T-helper 1 cell (primary cell): ENCODE measurements at regions not wholly inside any gene's neighbourhood (a gene's known extent, or its start where the extent isn't known, plus 50 kb on each side); places are given as distances from the start of the nearest gene placed in this dataset.

Experiments used
- DNase-seq, 5 donors: peaks; one replicate each; pipeline ENCODE4 v3.0.0-alpha.2; 2012 to 2020

DNA sequence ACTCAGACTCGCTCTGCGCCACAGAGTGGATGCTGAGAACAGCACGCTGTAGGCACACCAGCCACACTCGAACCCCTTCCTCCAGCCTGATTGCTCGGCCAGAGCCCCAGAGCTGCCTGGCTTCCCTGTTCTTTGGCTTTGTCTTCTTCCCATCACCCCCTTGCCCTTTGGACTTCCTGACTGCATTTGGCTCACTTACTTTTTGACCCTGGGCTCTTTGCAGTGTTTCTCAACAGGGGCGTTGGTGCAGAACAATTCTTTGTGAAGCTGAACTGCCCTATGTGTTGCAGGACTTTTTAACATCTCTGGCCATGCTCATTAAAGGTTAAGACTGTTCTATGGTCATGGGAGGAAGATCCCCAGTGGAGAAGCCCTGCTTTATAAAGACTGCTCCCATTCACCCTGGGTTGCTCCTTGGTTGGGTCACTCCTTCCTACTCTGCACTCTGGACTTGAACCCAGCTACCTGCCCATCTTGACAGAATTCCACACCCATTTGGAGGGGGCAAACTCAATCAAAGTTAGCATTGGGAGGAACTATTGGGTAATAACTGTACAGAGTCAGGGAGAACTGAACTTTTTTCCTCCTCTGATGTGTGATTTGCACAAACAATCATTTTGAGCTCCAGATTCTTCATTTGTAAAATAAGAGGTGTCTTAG, 127.7 kb upstream of the PLEKHG7 start:
- DNase-seq, result no peak

DNA sequence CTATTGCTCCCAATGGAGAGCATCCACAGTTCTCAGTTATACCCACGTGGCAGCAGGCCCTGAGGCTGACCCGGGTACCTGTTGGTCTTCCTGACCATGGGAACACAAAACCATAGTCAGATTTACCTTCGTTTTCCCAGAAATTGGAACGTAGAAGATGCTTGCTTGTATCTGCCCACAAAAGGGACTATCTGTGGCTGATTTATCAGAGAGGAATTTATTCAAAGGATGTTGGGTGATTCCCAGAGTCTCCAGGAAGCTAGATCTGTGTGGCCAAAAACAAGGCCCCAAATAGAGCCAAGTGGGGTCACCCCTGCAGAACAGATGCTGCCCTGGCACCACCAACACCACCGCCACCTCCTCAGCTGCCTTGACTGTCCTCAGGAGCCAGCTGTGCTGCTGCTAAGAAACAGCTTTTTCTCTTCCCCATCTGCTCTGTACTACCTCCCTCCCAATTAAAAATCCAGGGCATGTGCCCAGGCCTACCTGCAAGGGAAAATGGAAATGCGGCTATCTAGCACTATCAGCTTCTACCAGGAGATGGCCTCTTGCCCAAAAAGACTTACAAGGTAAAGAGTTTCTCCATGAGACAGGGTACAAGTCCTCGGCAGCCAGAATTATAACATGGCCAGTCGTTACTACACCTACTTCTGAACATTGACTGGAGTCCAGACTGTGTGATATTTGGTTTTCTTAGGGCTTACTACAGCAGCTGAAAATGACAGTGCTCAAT, 128.6 kb upstream of the PLEKHG7 start:
- DNase-seq, result no peak

DNA sequence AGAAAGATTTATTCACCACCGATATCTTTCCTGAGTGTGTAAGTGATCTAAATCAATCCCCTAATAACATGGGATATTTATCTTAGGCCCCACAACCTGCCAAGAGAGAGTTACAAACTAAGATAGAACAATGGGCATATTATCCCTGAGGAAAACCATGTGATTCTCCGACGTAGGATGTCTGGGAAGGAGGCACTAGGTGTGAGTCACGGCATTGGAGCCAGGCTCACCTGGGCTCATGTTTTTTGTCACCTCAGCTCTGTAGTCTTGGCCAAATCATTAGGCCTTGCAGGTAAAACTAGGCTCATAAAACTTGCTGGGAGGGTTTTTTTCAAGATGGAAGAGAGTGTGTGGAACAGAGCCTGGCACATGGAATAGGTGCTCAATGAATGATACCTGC, 129.7 kb upstream of the PLEKHG7 start:
- DNase-seq, result no peak

DNA sequence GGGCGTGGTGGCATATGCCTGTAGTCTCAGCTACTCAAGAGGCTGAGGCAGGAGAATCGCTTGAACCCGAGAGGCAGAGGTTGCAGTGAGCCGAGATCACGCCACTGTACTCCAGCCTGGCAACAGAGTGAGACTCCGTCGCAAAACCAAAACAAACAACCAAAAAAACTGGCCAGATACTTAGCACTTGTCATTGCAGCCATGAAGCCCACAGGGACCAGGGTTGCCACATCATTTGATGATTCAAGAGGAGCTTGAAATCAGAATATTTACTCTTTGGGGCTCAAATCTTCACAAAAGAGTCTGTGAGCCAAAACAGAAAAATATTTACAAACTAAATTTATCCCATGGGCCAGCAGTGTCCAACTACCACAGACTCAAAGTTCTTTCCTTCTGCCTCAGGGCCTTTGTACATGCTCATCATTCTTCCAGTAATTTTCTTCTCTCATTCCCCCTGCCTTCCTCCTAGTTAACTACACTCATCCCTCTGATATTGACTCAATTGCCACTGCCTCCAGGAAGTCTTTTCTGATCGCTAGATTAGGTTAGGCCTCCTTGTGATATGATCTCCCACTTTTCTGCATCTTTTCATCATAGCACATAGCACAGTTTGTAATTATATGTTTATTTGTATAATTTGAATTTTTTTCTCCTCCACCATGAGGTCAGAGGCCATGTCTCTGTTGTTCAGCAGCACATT, 130.8 kb upstream of the PLEKHG7 start:
- no peak for DNase-seq

DNA sequence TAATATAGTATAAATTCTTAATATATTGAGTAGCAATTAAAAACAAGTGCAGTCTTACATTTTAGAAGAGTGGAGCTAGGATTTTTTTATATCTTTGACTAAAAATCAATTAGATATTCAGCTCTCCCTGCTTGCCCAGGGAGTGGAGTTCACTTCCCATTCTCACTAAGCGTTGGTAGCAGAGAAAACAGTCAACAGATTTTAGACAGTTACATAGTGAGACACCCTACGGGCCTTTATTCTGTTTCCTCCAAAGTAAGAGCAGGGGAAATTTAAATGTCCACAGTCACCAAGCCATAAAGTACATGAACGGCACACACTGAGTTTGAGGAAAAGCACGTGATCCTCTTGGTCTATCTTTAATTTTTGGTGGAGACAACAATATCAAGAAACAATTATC, 131.6 kb upstream of the PLEKHG7 start:
- DNase-seq, result no peak

DNA sequence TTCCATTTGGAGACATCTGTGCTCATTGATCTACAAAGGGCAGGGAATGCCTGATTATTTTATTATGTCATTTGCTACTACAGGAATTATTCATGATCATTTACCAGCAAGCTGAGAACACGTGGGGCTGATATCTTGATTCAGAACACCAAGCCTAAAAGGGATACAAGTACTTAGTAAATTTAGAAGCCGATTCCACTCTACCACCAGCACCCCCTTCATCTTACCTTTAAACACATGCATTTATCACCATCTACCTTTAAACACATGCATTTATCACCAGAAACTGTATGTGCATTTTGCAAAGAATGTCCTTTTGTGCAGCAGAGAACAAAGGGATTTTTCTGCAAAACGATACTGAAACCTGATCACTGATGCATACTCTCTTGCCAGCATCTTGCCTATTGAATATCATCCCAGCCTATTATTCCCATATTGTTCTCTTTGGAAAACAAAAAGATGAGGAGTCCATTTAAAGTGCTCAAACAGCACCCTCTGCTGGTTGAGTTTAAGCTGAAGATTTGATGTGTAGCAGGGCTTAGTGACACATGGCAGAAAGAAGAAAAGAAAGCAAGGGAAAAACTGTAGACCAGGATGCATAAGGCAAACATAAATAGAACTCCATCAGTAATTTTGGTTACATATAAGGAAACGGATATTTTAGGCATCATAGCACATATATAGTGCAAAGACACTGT, 132.6 kb upstream of the PLEKHG7 start:
- DNase-seq, result peak in 4 of 5 donors; percentile 15 to 68 (median 32)

DNA sequence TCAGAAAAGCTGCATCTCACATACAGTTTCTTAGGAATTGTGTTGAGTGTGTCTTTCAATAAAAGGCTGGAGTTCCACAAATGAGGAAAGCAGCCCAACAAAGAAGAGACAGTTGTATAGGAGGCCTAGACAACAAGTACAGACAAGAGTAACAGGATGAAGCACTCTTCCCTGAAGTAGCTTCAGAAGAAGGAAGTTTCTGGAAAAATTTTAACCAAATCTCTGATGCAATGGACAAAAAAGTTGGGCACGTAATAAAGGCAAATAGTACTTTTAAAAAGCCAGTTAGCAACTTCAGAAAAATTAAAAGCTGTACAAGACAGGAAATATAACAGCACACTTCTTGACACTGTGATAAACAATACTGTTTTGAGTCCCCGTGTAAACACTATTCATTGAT, 134.1 kb upstream of the PLEKHG7 start:
- no peak for DNase-seq

DNA sequence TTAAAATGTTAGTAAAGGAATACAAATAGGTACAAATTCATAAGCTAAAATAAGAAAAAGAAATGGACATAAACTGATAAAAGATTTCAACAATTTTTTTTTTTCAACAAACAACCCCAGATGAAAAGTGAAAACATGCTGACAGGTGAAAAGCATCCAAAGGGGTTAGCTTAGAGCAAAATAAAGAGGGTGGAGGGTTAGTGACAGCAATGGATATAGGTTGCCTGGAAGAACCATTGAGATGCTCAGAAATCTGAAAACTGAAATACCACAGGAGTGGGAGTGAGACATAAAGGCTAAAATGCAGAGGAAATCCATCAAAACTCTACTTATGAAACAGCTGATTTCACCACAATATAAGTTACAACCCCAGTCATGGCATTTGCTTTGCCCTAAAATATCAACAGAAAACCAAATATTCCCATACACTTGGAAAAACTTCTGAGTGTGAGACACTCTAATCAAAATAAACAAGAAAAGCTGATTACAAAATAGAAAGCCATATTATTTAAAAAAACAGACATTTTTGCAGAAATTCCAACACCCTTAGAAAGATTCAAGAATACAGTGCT, 136.3 kb upstream of the PLEKHG7 start:
- DNase-seq, result peak in 1 of 5 donors; percentile 23

DNA sequence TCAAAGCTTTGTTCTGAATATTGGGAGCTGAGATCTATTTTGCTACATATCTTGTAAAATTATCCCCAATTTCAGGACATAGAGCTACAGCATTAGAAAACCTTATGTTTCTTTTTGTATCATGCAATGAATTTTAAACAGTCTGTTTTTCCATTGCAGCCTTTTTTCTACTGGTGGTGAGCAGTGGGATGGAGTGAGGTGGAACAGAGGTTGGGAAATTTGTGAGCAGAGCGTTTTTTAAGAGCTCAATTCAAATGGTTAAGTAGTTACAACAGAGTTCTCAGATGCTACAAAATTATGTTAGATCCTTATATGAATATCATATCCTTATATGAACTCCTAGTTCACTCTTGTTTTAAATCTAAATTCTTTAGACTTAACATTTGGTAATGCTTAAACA, 139.0 kb upstream of the PLEKHG7 start:
- DNase-seq, result no peak

DNA sequence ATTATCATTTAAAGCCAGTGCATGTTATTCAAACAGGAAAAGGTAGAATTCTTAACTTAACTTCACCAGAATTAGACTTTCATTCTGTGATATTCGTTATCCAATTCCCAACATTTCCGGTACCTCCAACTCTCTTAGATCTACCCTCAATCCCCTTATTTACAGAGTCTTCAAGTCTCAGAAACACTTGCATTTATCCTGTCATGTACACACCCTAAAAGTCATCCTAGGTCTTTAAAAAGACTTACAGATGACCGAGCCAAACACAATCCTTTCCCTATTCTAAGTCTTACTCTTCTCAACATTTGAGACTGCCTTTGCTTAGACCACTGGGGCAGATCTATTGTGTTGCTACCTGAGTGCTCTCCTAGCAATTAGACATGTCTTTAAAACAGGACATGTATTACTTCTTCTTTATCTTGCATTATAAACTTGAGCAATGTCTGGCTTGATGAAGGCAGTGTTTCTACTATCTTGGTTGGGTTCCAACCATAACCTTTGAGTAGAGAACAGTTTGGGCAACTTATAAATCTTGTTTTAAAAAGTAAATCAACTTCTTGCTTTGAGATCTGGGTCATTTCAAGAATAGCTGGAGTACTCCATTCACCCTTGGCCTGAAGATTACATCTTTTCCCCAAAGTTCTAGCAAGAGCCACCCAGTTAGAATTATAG, 140.6 kb upstream of the PLEKHG7 start:
- no peak for DNase-seq

DNA sequence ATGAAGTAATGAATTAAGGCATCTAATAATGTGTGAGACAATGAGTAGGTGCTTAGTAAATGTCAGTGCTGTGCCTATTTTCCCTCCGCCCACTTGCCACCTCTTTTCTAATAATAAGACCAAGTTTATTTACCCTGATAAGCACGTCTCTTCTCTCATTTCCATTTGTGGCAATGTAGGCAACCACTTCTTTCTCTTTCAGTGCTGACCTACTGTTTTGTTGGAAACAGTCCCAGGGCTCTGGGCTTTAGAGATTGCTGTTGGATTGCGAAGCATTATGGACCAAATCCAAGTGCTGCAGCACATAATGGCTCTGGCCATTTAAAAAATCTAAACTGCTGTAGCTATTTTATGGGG, 141.3 kb upstream of the PLEKHG7 start:
- DNase-seq, result no peak

DNA sequence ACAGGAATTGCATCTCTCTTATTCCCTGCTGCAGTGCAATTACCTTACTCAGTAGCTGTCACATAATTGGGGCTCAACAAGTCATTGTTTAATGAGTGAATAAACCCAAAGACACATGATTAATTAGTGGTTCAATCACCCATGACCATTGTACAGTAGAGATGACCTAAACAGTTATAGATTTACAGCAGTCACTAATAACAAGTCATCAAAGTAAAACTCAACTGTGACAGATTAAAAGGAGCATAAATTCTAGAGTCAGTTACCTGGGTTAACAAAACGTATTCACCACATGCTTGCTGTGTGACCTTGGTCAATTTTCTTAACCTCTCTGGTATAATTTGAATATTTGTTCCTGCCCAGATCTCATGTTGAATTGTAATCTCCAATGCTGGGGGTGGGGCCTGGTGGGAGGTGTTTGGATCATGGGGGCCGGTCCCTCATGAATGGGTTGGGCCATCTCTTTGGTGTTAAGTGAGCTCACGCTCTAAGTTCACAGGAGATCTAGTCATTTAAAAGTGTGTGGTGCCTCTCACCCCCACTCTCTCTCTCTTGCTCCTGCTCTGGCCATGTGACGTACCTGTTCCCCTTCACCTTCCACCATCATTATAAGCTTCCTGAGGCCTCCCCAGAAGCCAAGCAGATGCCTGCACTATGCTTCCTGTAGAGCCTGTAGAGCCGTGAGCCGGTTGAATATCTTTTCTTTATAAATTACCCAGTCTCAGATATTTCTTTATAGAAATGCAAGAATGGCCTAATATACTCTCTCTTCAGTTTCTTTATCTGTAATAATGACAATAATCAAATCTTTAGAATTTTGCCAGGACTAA, 141.9 kb upstream of the PLEKHG7 start:
- DNase-seq, result no peak

DNA sequence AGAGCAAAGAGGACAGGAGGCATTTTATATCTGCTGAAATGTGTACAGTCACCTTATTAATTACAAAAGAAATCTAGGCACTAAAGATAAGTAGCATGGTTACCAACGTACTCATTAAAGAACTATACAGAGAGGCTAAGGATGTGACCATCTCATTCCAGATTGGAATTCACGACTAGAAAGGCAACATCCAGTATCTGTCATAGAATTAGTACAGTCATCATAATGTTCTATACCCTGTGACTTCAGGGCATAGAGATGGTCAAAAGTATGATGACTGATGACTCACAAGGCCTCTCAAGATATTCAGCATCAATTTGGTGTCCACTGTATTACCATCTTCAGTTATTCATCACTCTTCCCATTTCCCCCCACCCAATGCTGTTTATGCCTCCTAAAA, 144.0 kb upstream of the PLEKHG7 start:
- DNase-seq, result no peak

DNA sequence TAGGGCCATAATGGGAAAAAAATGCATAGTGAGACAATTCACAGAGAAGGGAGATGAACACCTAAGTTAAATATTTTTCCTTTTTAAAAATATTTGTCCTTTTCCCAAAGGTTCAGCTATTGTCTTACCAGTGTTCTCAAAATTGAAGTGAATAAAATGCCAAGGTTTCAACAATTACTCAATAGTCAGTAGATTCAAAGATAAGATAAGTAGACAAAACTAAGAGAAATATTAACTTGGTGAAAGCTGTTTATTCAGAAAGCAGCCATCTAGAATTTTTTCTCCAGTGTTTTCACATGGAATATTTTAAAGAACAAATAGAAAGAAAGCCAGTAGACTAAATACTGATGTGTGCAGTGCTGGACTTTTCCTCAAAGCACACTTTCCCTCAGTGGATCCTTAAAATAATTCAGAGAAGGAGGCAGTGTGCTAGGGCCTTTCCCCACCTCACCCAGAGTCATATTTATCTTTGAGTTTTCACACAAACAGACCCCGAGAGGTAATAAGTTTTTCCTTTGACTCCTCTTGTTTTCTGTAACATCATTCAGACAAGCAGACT, 144.5 kb upstream of the PLEKHG7 start:
- DNase-seq, result no peak

DNA sequence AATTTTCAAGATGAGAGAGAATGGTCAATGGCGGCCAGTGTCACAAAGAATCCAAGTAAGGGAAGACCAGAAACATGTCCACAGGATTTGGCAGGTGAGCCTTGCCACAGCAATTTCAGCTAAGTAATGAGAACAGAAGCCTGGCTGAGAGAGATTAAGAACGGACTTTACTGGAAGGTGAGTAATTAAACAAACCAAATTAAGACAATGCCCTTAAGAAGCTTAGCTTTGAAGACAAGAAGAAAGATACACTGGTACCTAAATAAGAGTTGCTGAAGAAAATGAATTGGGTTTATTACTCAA, 145.4 kb upstream of the PLEKHG7 start:
- no peak for DNase-seq

DNA sequence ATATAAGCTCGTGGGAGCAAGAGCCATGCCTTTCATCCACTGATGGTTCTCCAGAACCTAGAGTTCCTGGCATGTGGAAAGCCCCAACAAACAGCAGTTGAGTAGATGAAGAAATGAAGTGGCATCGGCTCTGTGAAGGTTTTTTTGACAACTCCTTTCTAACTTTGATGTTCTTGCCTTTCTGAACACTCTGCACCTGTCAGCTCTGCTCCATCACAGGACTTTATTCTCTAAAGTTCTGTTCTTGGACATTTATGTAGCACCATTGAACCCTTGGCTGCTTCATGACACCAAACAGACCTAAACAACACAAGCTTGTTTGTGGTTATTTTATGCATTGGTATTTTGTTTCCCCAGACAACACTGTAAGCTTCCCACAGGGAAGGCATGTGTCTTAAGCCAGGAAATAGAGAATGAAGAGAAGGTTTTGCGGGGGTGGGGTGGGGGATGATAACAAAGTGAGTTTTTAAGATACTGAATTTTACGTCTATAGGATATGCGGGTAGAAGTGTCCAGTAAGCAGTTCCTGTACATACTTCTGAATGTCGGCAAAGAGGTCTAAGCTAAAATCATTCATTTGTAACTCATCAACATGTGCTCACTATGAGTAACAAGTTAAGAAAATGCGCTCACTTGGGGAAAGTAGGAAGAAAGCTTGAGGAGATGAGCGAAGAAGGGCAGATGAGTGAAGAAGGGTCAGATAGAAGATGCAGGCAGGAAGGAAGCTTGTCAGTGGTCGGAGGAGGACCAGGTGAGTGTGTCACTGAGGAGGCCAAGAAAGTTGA, 146.0 kb upstream of the PLEKHG7 start:
- DNase-seq, result peak in 1 of 5 donors; percentile 49

DNA sequence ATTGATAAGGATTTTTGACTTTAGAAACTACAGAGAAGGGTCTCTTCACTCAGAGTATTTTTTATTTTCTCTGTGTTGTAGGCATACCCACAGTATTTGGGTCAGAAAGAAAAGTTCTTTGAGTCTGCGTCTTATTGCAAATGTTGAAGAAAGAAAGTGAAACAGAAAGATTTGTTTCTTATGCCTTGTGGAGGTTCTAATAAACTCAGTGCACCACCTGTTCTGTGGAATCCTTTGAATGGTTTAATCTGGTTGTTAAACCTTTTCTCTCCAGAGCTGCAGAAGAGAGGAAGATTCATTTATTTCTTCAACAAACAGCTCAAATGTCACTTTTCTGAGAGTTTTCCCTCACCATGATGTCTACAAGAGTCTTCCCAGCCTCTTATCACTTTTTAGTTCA, 146.6 kb upstream of the PLEKHG7 start:
- DNase-seq, result peak in 1 of 5 donors; percentile 56

DNA sequence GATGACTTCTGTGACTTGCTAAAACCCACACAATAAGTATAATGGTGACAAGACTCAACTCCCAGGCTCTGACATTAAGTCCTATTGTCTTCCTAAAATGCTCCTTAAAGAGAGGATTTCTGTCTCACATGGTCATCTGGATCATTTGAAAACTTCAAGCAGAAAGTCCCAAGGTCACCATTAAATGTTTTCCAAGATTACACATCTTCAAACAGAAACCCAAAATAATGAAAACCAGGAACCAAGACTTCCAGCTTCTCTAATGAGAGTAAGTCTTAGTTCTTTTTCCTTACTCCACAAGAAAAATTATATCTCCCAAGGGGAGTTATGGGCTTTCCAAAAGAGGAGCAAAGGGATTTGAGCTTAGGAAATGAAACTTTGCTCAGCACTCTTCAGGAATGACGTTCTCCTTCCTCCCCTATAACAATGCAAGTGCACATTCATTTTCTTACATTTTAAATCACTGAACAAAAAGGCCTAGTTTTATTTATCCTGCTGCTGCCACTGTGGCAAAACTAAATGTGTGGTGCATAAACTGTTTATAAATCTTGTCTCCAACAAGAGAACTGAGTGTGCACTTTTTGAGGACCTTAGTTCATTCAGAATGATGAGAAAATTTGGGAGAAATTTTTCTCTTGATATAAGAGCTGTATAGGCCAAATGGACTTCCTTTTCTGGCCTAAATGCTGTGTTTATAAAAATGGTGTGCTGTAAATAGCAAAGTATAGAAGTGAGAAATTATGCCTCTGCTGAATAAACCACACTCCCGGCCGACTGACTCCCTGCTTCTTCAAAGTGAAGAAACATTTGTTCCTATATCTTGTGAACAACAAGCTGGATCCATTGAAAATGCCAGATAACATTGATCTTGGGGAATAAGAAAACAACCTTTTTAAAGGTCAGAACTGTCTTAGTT, 148.4 kb upstream of the PLEKHG7 start:
- no peak for DNase-seq

DNA sequence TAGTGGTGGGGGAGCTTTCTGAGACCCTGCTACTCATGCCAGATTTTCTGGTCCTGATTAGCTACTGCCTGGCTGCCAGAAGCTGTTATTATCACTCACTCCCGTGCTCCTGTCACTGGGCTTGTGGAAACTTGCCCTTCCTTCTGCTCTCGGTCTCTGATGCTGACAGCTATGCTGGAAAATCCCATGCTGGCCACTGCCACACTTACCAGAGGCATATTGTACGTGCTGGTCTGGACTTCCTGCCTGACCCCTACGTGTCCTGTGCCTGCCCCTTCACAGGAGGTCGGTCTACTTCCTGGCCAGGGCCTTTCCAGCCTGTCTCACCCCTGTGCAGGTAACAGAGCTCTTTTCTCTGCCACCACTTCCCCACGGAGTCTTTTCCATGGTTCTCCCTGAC, 149.4 kb upstream of the PLEKHG7 start:
- no peak for DNase-seq
